ENCODE measurements at regions not wholly inside any gene's neighbourhood (a gene's known extent, or its start where the extent isn't known, plus 50 kb on each side); places are given as distances from the start of the nearest gene placed in this dataset.

DNA sequence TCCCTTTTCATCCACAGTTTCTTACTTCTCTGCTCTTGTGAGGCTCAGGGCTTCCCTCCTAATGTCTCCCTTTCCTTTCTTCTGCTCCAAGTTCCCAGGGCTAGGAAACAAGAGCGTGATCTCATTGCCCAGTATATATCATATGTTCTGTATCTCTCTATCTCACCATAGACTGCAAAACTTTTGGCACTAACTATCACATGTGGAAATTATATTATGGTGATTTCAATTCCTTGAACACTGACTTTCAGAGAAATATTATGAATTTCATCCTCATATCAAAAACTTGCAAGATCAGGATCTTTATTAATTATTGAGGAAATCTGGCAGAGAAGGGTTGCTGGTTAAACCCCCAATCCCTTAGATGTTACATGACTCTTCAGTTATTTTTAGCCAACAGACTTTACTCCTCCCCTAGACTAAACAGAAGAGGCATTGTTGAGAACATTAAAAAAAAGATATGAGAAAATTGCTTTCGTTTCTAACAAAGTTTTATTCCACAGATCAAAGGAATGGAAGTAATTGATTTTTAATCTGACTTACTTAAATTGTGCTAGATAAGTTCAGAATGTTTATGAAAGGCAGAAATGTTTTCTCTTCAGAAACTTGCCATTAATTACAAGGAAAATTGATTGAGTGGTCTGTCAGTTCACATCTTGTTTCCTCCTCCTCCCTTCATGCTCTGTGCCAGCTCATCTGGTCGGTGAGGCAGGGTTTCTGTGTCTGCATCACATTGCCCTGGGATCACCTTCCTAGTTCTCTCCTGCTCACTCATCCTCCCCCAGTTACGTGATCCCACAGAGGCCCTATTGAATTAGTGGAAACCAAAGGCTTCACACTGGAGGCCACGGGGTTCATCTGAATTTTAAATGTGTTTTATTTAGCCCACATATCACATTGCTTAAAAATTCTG, 378.5 kb downstream of the LMO7 start:
- peaks cover 0 to 3% (median 0%) of the 10 kb centered on the region in 4 donors for H3K27me3 ChIP-seq (ENCODE audit: control insufficient read depth in 4 of 4, insufficient read depth in 4 of 4, low read length in 3 of 4)
- H3K4me3 ChIP-seq (ENCODE audit: low read depth in 1 of 3, low read length in 3 of 3): no peak overlapping the region
- DNase-seq (ENCODE audit: low spot score): no peak
- H3K9me3 ChIP-seq (ENCODE audit: control insufficient read depth in 4 of 4, low read length in 3 of 4): no peaks in the 10 kb centered on the region
- TF ChIP-seq HNF4G (IDR thresholded peaks at IDR 0.05): no peak
- no peak for TF ChIP-seq FOXA2 (IDR thresholded peaks at IDR 0.05)
- TF ChIP-seq, protein P1, sequence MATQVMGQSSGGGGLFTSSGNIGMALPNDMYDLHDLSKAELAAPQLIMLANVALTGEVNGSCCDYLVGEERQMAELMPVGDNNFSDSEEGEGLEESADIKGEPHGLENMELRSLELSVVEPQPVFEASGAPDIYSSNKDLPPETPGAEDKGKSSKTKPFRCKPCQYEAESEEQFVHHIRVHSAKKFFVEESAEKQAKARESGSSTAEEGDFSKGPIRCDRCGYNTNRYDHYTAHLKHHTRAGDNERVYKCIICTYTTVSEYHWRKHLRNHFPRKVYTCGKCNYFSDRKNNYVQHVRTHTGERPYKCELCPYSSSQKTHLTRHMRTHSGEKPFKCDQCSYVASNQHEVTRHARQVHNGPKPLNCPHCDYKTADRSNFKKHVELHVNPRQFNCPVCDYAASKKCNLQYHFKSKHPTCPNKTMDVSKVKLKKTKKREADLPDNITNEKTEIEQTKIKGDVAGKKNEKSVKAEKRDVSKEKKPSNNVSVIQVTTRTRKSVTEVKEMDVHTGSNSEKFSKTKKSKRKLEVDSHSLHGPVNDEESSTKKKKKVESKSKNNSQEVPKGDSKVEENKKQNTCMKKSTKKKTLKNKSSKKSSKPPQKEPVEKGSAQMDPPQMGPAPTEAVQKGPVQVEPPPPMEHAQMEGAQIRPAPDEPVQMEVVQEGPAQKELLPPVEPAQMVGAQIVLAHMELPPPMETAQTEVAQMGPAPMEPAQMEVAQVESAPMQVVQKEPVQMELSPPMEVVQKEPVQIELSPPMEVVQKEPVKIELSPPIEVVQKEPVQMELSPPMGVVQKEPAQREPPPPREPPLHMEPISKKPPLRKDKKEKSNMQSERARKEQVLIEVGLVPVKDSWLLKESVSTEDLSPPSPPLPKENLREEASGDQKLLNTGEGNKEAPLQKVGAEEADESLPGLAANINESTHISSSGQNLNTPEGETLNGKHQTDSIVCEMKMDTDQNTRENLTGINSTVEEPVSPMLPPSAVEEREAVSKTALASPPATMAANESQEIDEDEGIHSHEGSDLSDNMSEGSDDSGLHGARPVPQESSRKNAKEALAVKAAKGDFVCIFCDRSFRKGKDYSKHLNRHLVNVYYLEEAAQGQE (IDR thresholded peaks at IDR 0.05): no peak
- TF ChIP-seq, protein P2, sequence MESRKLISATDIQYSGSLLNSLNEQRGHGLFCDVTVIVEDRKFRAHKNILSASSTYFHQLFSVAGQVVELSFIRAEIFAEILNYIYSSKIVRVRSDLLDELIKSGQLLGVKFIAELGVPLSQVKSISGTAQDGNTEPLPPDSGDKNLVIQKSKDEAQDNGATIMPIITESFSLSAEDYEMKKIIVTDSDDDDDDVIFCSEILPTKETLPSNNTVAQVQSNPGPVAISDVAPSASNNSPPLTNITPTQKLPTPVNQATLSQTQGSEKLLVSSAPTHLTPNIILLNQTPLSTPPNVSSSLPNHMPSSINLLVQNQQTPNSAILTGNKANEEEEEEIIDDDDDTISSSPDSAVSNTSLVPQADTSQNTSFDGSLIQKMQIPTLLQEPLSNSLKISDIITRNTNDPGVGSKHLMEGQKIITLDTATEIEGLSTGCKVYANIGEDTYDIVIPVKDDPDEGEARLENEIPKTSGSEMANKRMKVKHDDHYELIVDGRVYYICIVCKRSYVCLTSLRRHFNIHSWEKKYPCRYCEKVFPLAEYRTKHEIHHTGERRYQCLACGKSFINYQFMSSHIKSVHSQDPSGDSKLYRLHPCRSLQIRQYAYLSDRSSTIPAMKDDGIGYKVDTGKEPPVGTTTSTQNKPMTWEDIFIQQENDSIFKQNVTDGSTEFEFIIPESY (IDR thresholded peaks at IDR 0.05): no peak
- no peak for TF ChIP-seq SP1 (IDR thresholded peaks at IDR 0.05)
- TF ChIP-seq, protein P3, sequence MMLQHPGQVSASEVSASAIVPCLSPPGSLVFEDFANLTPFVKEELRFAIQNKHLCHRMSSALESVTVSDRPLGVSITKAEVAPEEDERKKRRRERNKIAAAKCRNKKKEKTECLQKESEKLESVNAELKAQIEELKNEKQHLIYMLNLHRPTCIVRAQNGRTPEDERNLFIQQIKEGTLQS (IDR thresholded peaks at IDR 0.05): no peak
- no peak for TF ChIP-seq FOXA1 (IDR thresholded peaks at IDR 0.05)
- no peak for TF ChIP-seq NR2F2 (IDR thresholded peaks at IDR 0.05)
- TF ChIP-seq GABPA (IDR thresholded peaks at IDR 0.05 in 1 of 2, conservative IDR thresholded peaks at IDR 0.05 in 1 of 2): no peak
- TF ChIP-seq TAF1 (conservative IDR thresholded peaks at IDR 0.05): no peak
- TF ChIP-seq HNF4A (conservative IDR thresholded peaks at IDR 0.05): no peak
- TF ChIP-seq EGR1 (IDR thresholded peaks at IDR 0.05; ENCODE audit: low read depth in 2 of 2): no peak
- no peak overlapping the region for H3K27ac ChIP-seq (ENCODE audit: low read depth in 1 of 2, low read length in 2 of 2)
- no peaks in the 10 kb centered on the region for H3K36me3 ChIP-seq (ENCODE audit: control insufficient read depth in 4 of 4, insufficient read depth in 3 of 4, low read depth in 1 of 4, low read length in 3 of 4)
- H3K9ac ChIP-seq (ENCODE audit: low read depth in 1 of 2, low read length in 2 of 2): no peak overlapping the region
- no peaks in the 10 kb centered on the region for H3K4me1 ChIP-seq (ENCODE audit: control insufficient read depth in 4 of 4, insufficient read depth in 4 of 4, low read length in 3 of 4)
- 63% methylated on average over 5 of the region's 5 CpGs for WGBS

DNA sequence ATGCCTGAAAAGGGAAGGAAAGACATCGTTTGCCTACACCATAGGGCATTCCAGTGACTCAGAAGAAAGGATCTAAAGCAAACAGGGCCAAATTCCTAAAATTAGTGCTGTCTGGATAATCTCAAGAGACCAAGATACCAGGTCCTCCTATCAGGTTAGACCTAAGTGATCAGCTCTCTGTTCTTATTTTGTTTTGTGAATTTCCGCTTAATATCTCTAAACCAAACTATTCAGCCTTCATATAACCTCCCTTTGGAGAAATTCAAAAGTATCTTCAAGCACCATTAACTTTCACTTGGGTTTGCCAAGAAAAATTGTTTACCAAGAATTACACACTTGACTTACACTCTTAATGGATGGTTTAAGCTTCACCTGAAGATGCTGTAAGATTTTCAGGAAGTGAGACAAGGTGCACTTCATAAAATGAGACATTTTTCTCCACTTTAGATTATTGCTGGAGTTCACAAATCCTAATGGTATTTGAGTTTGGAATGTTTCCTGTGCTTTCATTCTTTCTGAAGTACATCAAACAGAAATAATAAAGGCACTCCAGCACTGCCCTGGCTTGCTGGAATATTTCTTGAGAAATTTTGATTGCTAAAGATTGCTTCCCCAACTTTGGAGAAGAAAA, 376.1 kb downstream of the LMO7 start:
- Histone ChIP-seq H3K27me3 (ENCODE audit: control insufficient read depth in 4 of 4, insufficient read depth in 4 of 4, low read length in 3 of 4) (no peaks in the 10 kb centered on the region), H3K4me1 (ENCODE audit: control insufficient read depth in 4 of 4, insufficient read depth in 4 of 4, low read length in 3 of 4) (no peaks in the 10 kb centered on the region), H3K9me3 (ENCODE audit: control insufficient read depth in 4 of 4, low read length in 3 of 4) (no peaks in the 10 kb centered on the region), H3K36me3 (ENCODE audit: control insufficient read depth in 4 of 4, insufficient read depth in 3 of 4, low read depth in 1 of 4, low read length in 3 of 4) (no peaks in the 10 kb centered on the region), H3K27ac (ENCODE audit: low read depth in 1 of 2, low read length in 2 of 2) (no peak overlapping the region), H3K9ac (ENCODE audit: low read depth in 1 of 2, low read length in 2 of 2) (no peak overlapping the region), H3K4me3 (ENCODE audit: low read depth in 1 of 3, low read length in 3 of 3) (no peak overlapping the region)
- DNase-seq (ENCODE audit: low spot score): no peak
- 64% methylated on average over 2 of the region's 2 CpGs for WGBS
- TF ChIP-seq YY1 (IDR thresholded peaks at IDR 0.05) (no peak), JUND (IDR thresholded peaks at IDR 0.05) (no peak), EGR1 (IDR thresholded peaks at IDR 0.05; ENCODE audit: low read depth in 2 of 2) (no peak), NR2F2 (IDR thresholded peaks at IDR 0.05) (no peak), GABPA (IDR thresholded peaks at IDR 0.05 in 1 of 2, conservative IDR thresholded peaks at IDR 0.05 in 1 of 2) (no peak), TAF1 (conservative IDR thresholded peaks at IDR 0.05) (no peak), RAD21 (IDR thresholded peaks at IDR 0.05) (no peak), FOXA1 (IDR thresholded peaks at IDR 0.05) (no peak)
- TF ChIP-seq, protein P1 (IDR thresholded peaks at IDR 0.05): no peak
- TF ChIP-seq, protein P2 (IDR thresholded peaks at IDR 0.05): no peak
- TF ChIP-seq, protein P4, sequence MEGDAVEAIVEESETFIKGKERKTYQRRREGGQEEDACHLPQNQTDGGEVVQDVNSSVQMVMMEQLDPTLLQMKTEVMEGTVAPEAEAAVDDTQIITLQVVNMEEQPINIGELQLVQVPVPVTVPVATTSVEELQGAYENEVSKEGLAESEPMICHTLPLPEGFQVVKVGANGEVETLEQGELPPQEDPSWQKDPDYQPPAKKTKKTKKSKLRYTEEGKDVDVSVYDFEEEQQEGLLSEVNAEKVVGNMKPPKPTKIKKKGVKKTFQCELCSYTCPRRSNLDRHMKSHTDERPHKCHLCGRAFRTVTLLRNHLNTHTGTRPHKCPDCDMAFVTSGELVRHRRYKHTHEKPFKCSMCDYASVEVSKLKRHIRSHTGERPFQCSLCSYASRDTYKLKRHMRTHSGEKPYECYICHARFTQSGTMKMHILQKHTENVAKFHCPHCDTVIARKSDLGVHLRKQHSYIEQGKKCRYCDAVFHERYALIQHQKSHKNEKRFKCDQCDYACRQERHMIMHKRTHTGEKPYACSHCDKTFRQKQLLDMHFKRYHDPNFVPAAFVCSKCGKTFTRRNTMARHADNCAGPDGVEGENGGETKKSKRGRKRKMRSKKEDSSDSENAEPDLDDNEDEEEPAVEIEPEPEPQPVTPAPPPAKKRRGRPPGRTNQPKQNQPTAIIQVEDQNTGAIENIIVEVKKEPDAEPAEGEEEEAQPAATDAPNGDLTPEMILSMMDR (IDR thresholded peaks at IDR 0.05; ENCODE audit: low read depth, low read length, missing input control): no peak

All from liver (tissue), 8 donors.